K562 (cell line): ENCODE measurements at regions not wholly inside any gene's neighbourhood (a gene's known extent, or its start where the extent isn't known, plus 50 kb on each side); places are given as distances from the start of the nearest gene placed in this dataset.
A peak's percentile ranks its signal among the peaks of the same experiment; 100 is the strongest.

ENCODE experiments used
- ATAC-seq: fragments of 200-7000 bp; cut with Tn5 transposase; 3 replicates; pipeline ENCODE4 v1.9.1; 2020; ENCODE audit warnings: moderate library complexity
- BruUV-seq: library from RNA; stranded (reverse); fragments of 400-500 nt; replicated peaks from 2 replicates; lab custom pipeline; 2021; lab: Mats Ljungman, UMichigan
- CTCF ChIA-PET: fragments of 300-600 bp; formaldehyde crosslinking; extraction: SDS; loops from one replicate; lab custom pipeline; 2021; ENCODE audit warnings: low intra/inter-chr PET ratio; lab: Yijun Ruan, JAX
- POLR2A ChIA-PET: fragments of 300-600, 350-650 bp; sonication (Branson Sonifier 250); formaldehyde crosslinking; extraction: SDS; loops from one replicate; lab custom pipeline; 2021; ENCODE audit warnings: antibody characterized with exemption, inconsistent platforms; lab: Yijun Ruan, JAX
- DNase-seq, 4 experiments: peaks; one replicate each; pipeline versions ENCODE4 v3.0.0 to v3.0.0-alpha.2; 2011 to 2018; ENCODE audit warnings: low spot score in 3 of 4, mixed read lengths in 3 of 4; ENCODE audit errors: extremely low read depth in 1 of 4
- FAIRE-seq: peaks from 2 replicates; lab custom pipeline; 2011; peaks lifted over from hg19 to GRCh38; lab: Jason Lieb, UNC
- H2AFZ ChIP-seq: 2 replicates; pipeline ENCODE4 v1.6.0; 2011; ENCODE audit warnings: low read depth, low read length, control low read depth, inconsistent platforms
- H3K27ac ChIP-seq: fragments of 200-600 bp; 3 replicates; pipeline ENCODE4 v1.8.0; 2011; ENCODE audit warnings: low read depth, mild to moderate bottlenecking, control low read depth, inconsistent platforms, low read length, moderate library complexity, mixed read lengths; ENCODE audit errors: extremely low read depth
- H3K27me3 ChIP-seq, 2 experiments: fragments of 300-600 bp in 1 of 2; 2 replicates in 1 of 2; 3 replicates in 1 of 2; pipeline versions ENCODE4 v1.6.0 to v1.8.0; 2011; ENCODE audit warnings: inconsistent platforms in 2 of 2, low read length in 2 of 2, mild to moderate bottlenecking in 1 of 2, mixed read lengths in 1 of 2, moderate library complexity in 1 of 2; ENCODE audit not compliant: control insufficient read depth in 2 of 2, insufficient read depth in 2 of 2
- H3K36me3 ChIP-seq: fragments of 300-600 bp; 3 replicates; pipeline ENCODE4 v1.8.0; 2011; ENCODE audit warnings: mild to moderate bottlenecking, low read length, inconsistent platforms; ENCODE audit not compliant: control insufficient read depth, insufficient read depth
- H3K4me1 ChIP-seq, 2 experiments: fragments of 200-600 bp in 1 of 2; replicated peaks in 1 of 2; 2 replicates in 1 of 2; 3 replicates in 1 of 2; pipeline versions ENCODE4 v1.5.1 to v1.8.0; 2011; ENCODE audit warnings: inconsistent platforms in 2 of 2, low read length in 2 of 2, mild to moderate bottlenecking in 1 of 2, mixed read lengths in 1 of 2, moderate library complexity in 1 of 2; ENCODE audit not compliant: control insufficient read depth in 2 of 2, insufficient read depth in 2 of 2
- H3K4me2 ChIP-seq: 2 replicates; pipeline ENCODE4 v1.6.1; 2011; ENCODE audit warnings: low read length, control low read depth, inconsistent platforms, mixed read lengths; ENCODE audit not compliant: insufficient read depth
- H3K4me3 ChIP-seq: fragments of 200-600 bp; sonication (generic), shearing (Covaris generic); 2 replicates; pipeline ENCODE4 v1.5.1; 2016; ENCODE audit warnings: control low read depth, inconsistent platforms
- H3K79me2 ChIP-seq: fragments of 200-600 bp; 3 replicates; pipeline ENCODE4 v1.8.0; 2011; ENCODE audit warnings: low read length, inconsistent platforms; ENCODE audit not compliant: control insufficient read depth, insufficient read depth
- H3K9ac ChIP-seq, 2 experiments: 2 replicates each; pipeline versions ENCODE4 v1.6.0 to v1.6.1; 2011; ENCODE audit warnings: low read depth in 2 of 2, low read length in 2 of 2, control low read depth in 1 of 2, inconsistent platforms in 1 of 2, mild to moderate bottlenecking in 1 of 2, mixed read lengths in 1 of 2; ENCODE audit not compliant: insufficient read depth in 1 of 2
- H3K9me1 ChIP-seq: one replicate; pipeline ENCODE4 v1.6.0; 2011; ENCODE audit warnings: inconsistent platforms, mild to moderate bottlenecking, low read length, moderate library complexity; ENCODE audit not compliant: control insufficient read depth, insufficient read depth
- H3K9me3 ChIP-seq: replicated peaks from 2 replicates; pipeline ENCODE4 v1.5.1; 2011; ENCODE audit warnings: low read depth, low read length, inconsistent platforms; ENCODE audit not compliant: control insufficient read depth, insufficient read depth
- H4K20me1 ChIP-seq: replicated peaks from 2 replicates; pipeline ENCODE4 v1.6.1; 2011; ENCODE audit warnings: low read length, inconsistent platforms, mixed read lengths; ENCODE audit not compliant: control insufficient read depth, insufficient read depth
- ARID4B ChIP-seq: sonication (generic); formaldehyde crosslinking; IDR thresholded peaks from 2 replicates; pipeline ENCODE4 v1.8.0; 2022; ENCODE audit warnings: mild to moderate bottlenecking, missing genetic modification reagents
- BHLHE40 ChIP-seq: IDR thresholded peaks from 2 replicates; pipeline ENCODE4 v1.6.1; 2011; ENCODE audit warnings: low read length, improper control_type of control experiment
- CXXC5 ChIP-seq: fragments of 250-450 bp; sonication (Bioruptor Pico); IDR thresholded peaks from 2 replicates; pipeline ENCODE4 v1.8.0; 2022; ENCODE audit warnings: inconsistent platforms, mild to moderate bottlenecking, moderate library complexity
- ELK3 ChIP-seq: fragments of 450-650 bp; formaldehyde crosslinking; IDR thresholded peaks from 2 replicates; pipeline ENCODE4 v1.4.0; 2020; ENCODE audit warnings: mild to moderate bottlenecking
- HNRNPLL ChIP-seq: fragments of 200-400 bp; formaldehyde crosslinking; IDR thresholded peaks from 2 replicates; pipeline ENCODE4 v1.6.1; 2017; ENCODE audit warnings: low read length, low read depth, mild to moderate bottlenecking; ENCODE audit not compliant: poor library complexity, severe bottlenecking
- PCBP2 ChIP-seq: fragments of 200-400 bp; formaldehyde crosslinking; IDR thresholded peaks from 2 replicates; pipeline ENCODE4 v1.6.1; 2018; ENCODE audit warnings: low read length, low read depth, mild to moderate bottlenecking, moderate library complexity; ENCODE audit not compliant: poor library complexity, severe bottlenecking
- TBL1XR1 ChIP-seq, 2 experiments: IDR thresholded peaks; 2 replicates each; pipeline ENCODE4 v1.6.1; 2012; ENCODE audit warnings: improper control_type of control experiment in 2 of 2, low read length in 2 of 2, mild to moderate bottlenecking in 1 of 2
- ZBTB26 ChIP-seq: fragments of 450-650 bp; formaldehyde crosslinking; IDR thresholded peaks from 2 replicates; pipeline ENCODE4 v1.4.0; 2022; ENCODE audit warnings: missing genetic modification characterization
- ZNF224 ChIP-seq: sonication (generic); formaldehyde crosslinking; IDR thresholded peaks from 2 replicates; pipeline ENCODE4 v1.8.0; 2022; ENCODE audit warnings: mild to moderate bottlenecking, missing genetic modification reagents
- in situ Hi-C: fragments of 300-500 bp; cut with MboI; formaldehyde crosslinking; loops from 4 replicates; pipeline ENCODE4 v1.15.0; 2018; ENCODE audit warnings: inconsistent platforms, mixed read lengths
- intact Hi-C: fragments of 100-400 bp; cut with micrococcal nuclease; formaldehyde crosslinking; loops from 2 replicates; pipeline ENCODE4 v1.14.2; 2022

- FAIRE-seq, result no peak
These were observed 308.4 kb upstream of the COL3A1 start for GRCh38 chr2:188665727-188666304.

GRCh38 chr2:188666503-188666902 is 307.7 kb upstream of the COL3A1 start:
- no peaks in the 10 kb centered on the region for H3K4me1 ChIP-seq
- ChIA-PET CTCF (no interaction called here), POLR2A (no interaction called here)
- H4K20me1 ChIP-seq, result no peaks in the 10 kb centered on the region
- H3K9ac ChIP-seq, result no peak overlapping the region
- DNase-seq (no peak), ATAC-seq (no peak), FAIRE-seq (no peak)
- H3K4me3 ChIP-seq, result no peak overlapping the region
- no peak overlapping the region for H3K27ac ChIP-seq
- H3K9me1 ChIP-seq, result no peaks in the 10 kb centered on the region
- BruUV-seq, result no TSS peak
- no peaks in the 10 kb centered on the region for H3K36me3 ChIP-seq
- intact Hi-C loops (no loop called here), in situ Hi-C loops (no loop called here)
- no peaks in the 10 kb centered on the region for H3K27me3 ChIP-seq
- no peaks in the 10 kb centered on the region for H3K9me3 ChIP-seq
- H2AFZ ChIP-seq, result no peak overlapping the region
- TF ChIP-seq CXXC5 (CRISPR knock-in tag) (no peak), HNRNPLL (no peak), BHLHE40 (no peak), ZBTB26 (CRISPR knock-in tag) (no peak), ARID4B (no peak), TBL1XR1 (IDR thresholded peaks at IDR 0.05; ENCODE audit: low read length in 2 of 2) (no peak), ELK3 (CRISPR knock-in tag) (no peak)
- no peak overlapping the region for H3K4me2 ChIP-seq
- no peaks in the 10 kb centered on the region for H3K79me2 ChIP-seq

More at GRCh38 chr2:188665727-188666304, 308.4 kb upstream of the COL3A1 start:
- BruUV-seq, result no TSS peak
- intact Hi-C loops (no loop called here), in situ Hi-C loops (no loop called here)
- Histone ChIP-seq H3K4me1 (no peaks in the 10 kb centered on the region), H4K20me1 (no peaks in the 10 kb centered on the region), H3K9ac (no peak overlapping the region), H3K9me1 (no peaks in the 10 kb centered on the region), H2AFZ (no peak overlapping the region), H3K4me2 (no peak overlapping the region), H3K9me3 (no peaks in the 10 kb centered on the region), H3K27ac (no peak overlapping the region), H3K27me3 (no peaks in the 10 kb centered on the region), H3K4me3 (no peak overlapping the region), H3K36me3 (no peaks in the 10 kb centered on the region), H3K79me2 (no peaks in the 10 kb centered on the region)
- ATAC-seq (no peak), DNase-seq (no peak)
- ChIA-PET POLR2A (no interaction called here), CTCF (no interaction called here)
- peak; percentile 56 for TF ChIP-seq PCBP2
- no peak for TF ChIP-seq ZNF224 (CRISPR knock-in tag)
